HUES6 (cell line): ENCODE measurements at regions not wholly inside any gene's neighbourhood (a gene's known extent, or its start where the extent isn't known, plus 50 kb on each side); places are given as distances from the start of the nearest gene placed in this dataset.

Source experiments
- H3K27ac ChIP-seq: 2 replicates; pipeline ENCODE4 v1.7.0; 2013; ENCODE audit warnings: low read depth, mild to moderate bottlenecking, low read length, inconsistent platforms
- H3K27me3 ChIP-seq: 2 replicates; pipeline ENCODE4 v1.6.1; 2013; ENCODE audit warnings: low read length; ENCODE audit not compliant: control insufficient read depth, insufficient read depth
- H3K36me3 ChIP-seq: 2 replicates; pipeline ENCODE4 v1.6.1; 2013; ENCODE audit warnings: low read length; ENCODE audit not compliant: control insufficient read depth, insufficient read depth
- H3K4me1 ChIP-seq: 2 replicates; pipeline ENCODE4 v1.6.1; 2013; ENCODE audit warnings: low read length; ENCODE audit not compliant: control insufficient read depth, insufficient read depth
- H3K4me3 ChIP-seq: 2 replicates; pipeline ENCODE4 v1.5.1; 2013; ENCODE audit warnings: low read depth, low read length
- H3K9ac ChIP-seq: one replicate; pipeline ENCODE4 v1.6.1; 2013; ENCODE audit warnings: mild to moderate bottlenecking, low read length
- H3K9me3 ChIP-seq: 2 replicates; pipeline ENCODE4 v1.6.1; 2013; ENCODE audit warnings: low read depth, low read length; ENCODE audit not compliant: control insufficient read depth, insufficient read depth

- no peaks in the 10 kb centered on the region for H3K36me3 ChIP-seq
- H3K4me3 ChIP-seq, result no peak overlapping the region
- H3K4me1 ChIP-seq, result no peaks in the 10 kb centered on the region; the same call in 1 of the 2 replicates
- H3K27me3 ChIP-seq, result no peaks in the 10 kb centered on the region
- no peak overlapping the region for H3K27ac ChIP-seq
- H3K9me3 ChIP-seq, result no peaks in the 10 kb centered on the region; the same call in 1 of the 2 replicates
- H3K9ac ChIP-seq, result no peak overlapping the region
Measured at GRCh38 chr4:133668061-133668851, 519.2 kb downstream of the PCDH10 start.

DNA sequence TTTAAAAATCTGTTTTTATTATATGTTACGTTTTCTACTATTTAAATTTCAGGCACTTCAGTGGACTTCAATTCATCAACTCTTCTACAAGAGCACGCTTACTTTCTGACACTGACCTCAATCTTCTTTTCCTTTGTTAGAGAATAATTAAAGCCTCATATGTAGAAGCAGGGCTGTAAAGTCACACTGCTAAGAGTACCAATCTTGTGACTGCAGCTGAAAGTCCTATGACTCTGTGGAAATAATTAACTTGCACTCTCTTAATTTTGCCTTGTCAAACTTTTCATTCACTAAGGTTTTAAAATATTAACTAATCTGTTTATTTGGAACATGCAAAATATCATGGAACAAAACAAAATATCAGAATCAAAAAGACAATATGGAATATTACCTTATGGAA is 498.1 kb downstream of the PCDH10 start:
- Histone ChIP-seq H3K9me3 (no peaks in the 10 kb centered on the region; the same call in 1 of the 2 replicates), H3K36me3 (no peaks in the 10 kb centered on the region), H3K27ac (no peak overlapping the region), H3K4me3 (no peak overlapping the region), H3K4me1 (peaks cover 4% of the 10 kb centered on the region; the same call in 1 of the 2 replicates), H3K27me3 (no peaks in the 10 kb centered on the region), H3K9ac (no peak overlapping the region)

- no peaks in the 10 kb centered on the region for H3K36me3 ChIP-seq
- no peak overlapping the region for H3K9ac ChIP-seq
- no peaks in the 10 kb centered on the region for H3K27me3 ChIP-seq
- H3K4me1 ChIP-seq, result peaks cover 15% of the 10 kb centered on the region
- H3K4me3 ChIP-seq, result no peak overlapping the region
- H3K9me3 ChIP-seq, result no peaks in the 10 kb centered on the region
- H3K27ac ChIP-seq, result peak overlapping the region; percentile 49; the same call in 1 of the 2 replicates
Measured at GRCh38 chr4:133641191-133641590, 492.1 kb downstream of the PCDH10 start.

- H3K4me3 ChIP-seq, result no peak overlapping the region
- no peaks in the 10 kb centered on the region for H3K36me3 ChIP-seq
- H3K9ac ChIP-seq, result no peak overlapping the region
- H3K4me1 ChIP-seq, result peaks cover 15% of the 10 kb centered on the region
- H3K27me3 ChIP-seq, result no peaks in the 10 kb centered on the region
- no peak overlapping the region for H3K27ac ChIP-seq
- peaks cover 2% of the 10 kb centered on the region; the same call in 1 of the 2 replicates for H3K9me3 ChIP-seq
Measured at GRCh38 chr4:133638751-133639150, 489.7 kb downstream of the PCDH10 start.

- Histone ChIP-seq H3K4me3 (no peak overlapping the region), H3K4me1 (peaks cover 11% of the 10 kb centered on the region), H3K9ac (no peak overlapping the region), H3K27me3 (no peaks in the 10 kb centered on the region), H3K27ac (no peak overlapping the region), H3K36me3 (no peaks in the 10 kb centered on the region), H3K9me3 (peaks cover 2% of the 10 kb centered on the region; the same call in 1 of the 2 replicates)
Measured at GRCh38 chr4:133637161-133637560, 488.1 kb downstream of the PCDH10 start.

- H3K9me3 ChIP-seq, result no peaks in the 10 kb centered on the region
- peaks cover 24% of the 10 kb centered on the region for H3K4me1 ChIP-seq
- H3K36me3 ChIP-seq, result no peaks in the 10 kb centered on the region
- no peaks in the 10 kb centered on the region for H3K27me3 ChIP-seq
- no peak overlapping the region for H3K4me3 ChIP-seq
- H3K27ac ChIP-seq, result no peak overlapping the region
- H3K9ac ChIP-seq, result no peak overlapping the region
Measured at GRCh38 chr4:133624744-133625143, 475.6 kb downstream of the PCDH10 start.

- H3K4me1 ChIP-seq, result peaks cover 24% of the 10 kb centered on the region
- no peaks in the 10 kb centered on the region for H3K27me3 ChIP-seq
- H3K9me3 ChIP-seq, result no peaks in the 10 kb centered on the region
- no peak overlapping the region for H3K4me3 ChIP-seq
- H3K36me3 ChIP-seq, result no peaks in the 10 kb centered on the region
- no peak overlapping the region for H3K9ac ChIP-seq
- H3K27ac ChIP-seq, result no peak overlapping the region
Measured at GRCh38 chr4:133623847-133624246, 474.8 kb downstream of the PCDH10 start.

DNA sequence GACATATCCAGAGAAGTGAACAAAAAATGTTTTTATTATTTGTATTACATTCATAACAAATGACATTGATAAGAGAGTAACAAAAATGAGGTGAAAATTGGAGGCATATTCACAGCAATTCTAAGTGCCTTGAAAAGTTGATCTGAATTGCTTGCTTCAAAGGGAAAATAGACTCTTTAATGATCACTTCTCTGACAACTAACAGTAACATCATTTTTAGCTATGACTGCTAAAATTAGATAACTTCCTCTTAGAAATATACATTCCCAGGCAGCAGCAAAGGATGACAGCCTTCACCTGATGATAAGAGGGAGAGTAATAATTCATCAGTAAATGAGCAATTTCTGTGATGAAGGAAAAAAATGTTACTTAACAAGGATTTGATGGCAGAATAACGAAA is 472.5 kb downstream of the PCDH10 start:
- peaks cover 24% of the 10 kb centered on the region for H3K4me1 ChIP-seq
- H3K9me3 ChIP-seq, result no peaks in the 10 kb centered on the region
- no peak overlapping the region for H3K4me3 ChIP-seq
- H3K36me3 ChIP-seq, result no peaks in the 10 kb centered on the region
- H3K27me3 ChIP-seq, result no peaks in the 10 kb centered on the region
- no peak overlapping the region for H3K9ac ChIP-seq
- no peak overlapping the region for H3K27ac ChIP-seq

GRCh38 chr4:133620555-133620954 is 471.5 kb downstream of the PCDH10 start:
- no peak overlapping the region for H3K9ac ChIP-seq
- no peaks in the 10 kb centered on the region for H3K27me3 ChIP-seq
- H3K4me1 ChIP-seq, result peaks cover 21% of the 10 kb centered on the region
- H3K27ac ChIP-seq, result no peak overlapping the region
- no peaks in the 10 kb centered on the region for H3K36me3 ChIP-seq
- no peak overlapping the region for H3K4me3 ChIP-seq
- H3K9me3 ChIP-seq, result no peaks in the 10 kb centered on the region

- H3K36me3 ChIP-seq, result no peaks in the 10 kb centered on the region
- H3K4me3 ChIP-seq, result no peak overlapping the region
- H3K27ac ChIP-seq, result no peak overlapping the region
- no peaks in the 10 kb centered on the region for H3K9me3 ChIP-seq
- no peaks in the 10 kb centered on the region for H3K27me3 ChIP-seq
- peaks cover 12% of the 10 kb centered on the region for H3K4me1 ChIP-seq
- no peak overlapping the region for H3K9ac ChIP-seq
Measured at GRCh38 chr4:133618963-133619362, 469.9 kb downstream of the PCDH10 start.

GRCh38 chr4:133600008-133600407 is 450.9 kb downstream of the PCDH10 start:
- no peaks in the 10 kb centered on the region; the same call in 1 of the 2 replicates for H3K9me3 ChIP-seq
- H3K27ac ChIP-seq, result no peak overlapping the region
- H3K4me1 ChIP-seq, result peaks cover 8% of the 10 kb centered on the region
- no peak overlapping the region for H3K9ac ChIP-seq
- H3K36me3 ChIP-seq, result no peaks in the 10 kb centered on the region
- H3K27me3 ChIP-seq, result no peaks in the 10 kb centered on the region
- H3K4me3 ChIP-seq, result no peak overlapping the region
